ENCODE measurements at regions not wholly inside any gene's neighbourhood (a gene's known extent, or its start where the extent isn't known, plus 50 kb on each side); places are given as distances from the start of the nearest gene placed in this dataset.

DNA sequence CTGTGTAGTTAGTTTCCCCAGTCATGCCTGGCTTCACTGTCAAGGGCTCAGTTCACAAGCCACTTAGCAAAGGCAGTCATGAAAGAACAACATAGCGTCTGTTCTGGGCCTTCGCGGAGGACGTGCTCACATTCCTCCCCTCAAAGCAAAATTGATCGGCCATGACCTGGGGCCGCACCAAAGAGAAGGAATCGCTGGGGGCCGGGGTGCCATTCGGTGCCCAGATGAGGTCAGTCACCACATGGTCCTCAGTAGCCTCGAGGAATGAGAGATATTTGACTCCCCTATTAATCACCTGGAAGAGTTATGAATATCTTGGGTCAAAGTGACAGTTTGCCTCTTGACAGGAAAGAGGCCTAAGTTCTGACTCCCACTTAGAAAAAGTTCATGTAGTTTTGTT lies 251.1 kb upstream of the JUN start:
- Histone ChIP-seq H3K4me2 (ENCODE audit: low read length) (no peak overlapping the region), H3K27ac (ENCODE audit: low read length) (no peak overlapping the region), H4K20me1 (ENCODE audit: insufficient read depth) (no peaks in the 10 kb centered on the region), H3K9me3 (ENCODE audit: low read length) (no peaks in the 10 kb centered on the region), H3K9me2 (ENCODE audit: insufficient read depth, low read length) (no peaks in the 10 kb centered on the region), H3K9ac (ENCODE audit: low read length) (no peak overlapping the region), H3K79me2 (replicated peaks; ENCODE audit: insufficient read depth, low read length) (no peaks in the 10 kb centered on the region), H3K4me3 (ENCODE audit: low read length) (no peak overlapping the region), H2AFZ (ENCODE audit: low read depth, low read length) (no peak overlapping the region), H3K36me3 (ENCODE audit: insufficient read depth, low read length) (no peaks in the 10 kb centered on the region), H3F3A (ENCODE audit: insufficient read depth, low read length, poor library complexity, severe bottlenecking) (no peaks in the 10 kb centered on the region), H3K27me3 (ENCODE audit: insufficient read depth, low read depth, low read length) (no peaks in the 10 kb centered on the region)
- no peak for TF ChIP-seq RAD21 (conservative IDR thresholded peaks at IDR 0.05)
- TF ChIP-seq SMC3 (conservative IDR thresholded peaks at IDR 0.05; ENCODE audit: poor library complexity), result no peak
- no peak for TF ChIP-seq TAF1 (IDR thresholded peaks at IDR 0.05; ENCODE audit: low read depth)
- no peak for TF ChIP-seq EZH2 (IDR thresholded peaks at IDR 0.05; ENCODE audit: borderline replicate concordance, insufficient read depth, low read length, poor library complexity, severe bottlenecking)
- no peak for TF ChIP-seq MXI1 (conservative IDR thresholded peaks at IDR 0.05; ENCODE audit: poor library complexity, severe bottlenecking)
- TF ChIP-seq POLR2AphosphoS5 (IDR thresholded peaks at IDR 0.05), result no peak
- TF ChIP-seq, protein P1, sequence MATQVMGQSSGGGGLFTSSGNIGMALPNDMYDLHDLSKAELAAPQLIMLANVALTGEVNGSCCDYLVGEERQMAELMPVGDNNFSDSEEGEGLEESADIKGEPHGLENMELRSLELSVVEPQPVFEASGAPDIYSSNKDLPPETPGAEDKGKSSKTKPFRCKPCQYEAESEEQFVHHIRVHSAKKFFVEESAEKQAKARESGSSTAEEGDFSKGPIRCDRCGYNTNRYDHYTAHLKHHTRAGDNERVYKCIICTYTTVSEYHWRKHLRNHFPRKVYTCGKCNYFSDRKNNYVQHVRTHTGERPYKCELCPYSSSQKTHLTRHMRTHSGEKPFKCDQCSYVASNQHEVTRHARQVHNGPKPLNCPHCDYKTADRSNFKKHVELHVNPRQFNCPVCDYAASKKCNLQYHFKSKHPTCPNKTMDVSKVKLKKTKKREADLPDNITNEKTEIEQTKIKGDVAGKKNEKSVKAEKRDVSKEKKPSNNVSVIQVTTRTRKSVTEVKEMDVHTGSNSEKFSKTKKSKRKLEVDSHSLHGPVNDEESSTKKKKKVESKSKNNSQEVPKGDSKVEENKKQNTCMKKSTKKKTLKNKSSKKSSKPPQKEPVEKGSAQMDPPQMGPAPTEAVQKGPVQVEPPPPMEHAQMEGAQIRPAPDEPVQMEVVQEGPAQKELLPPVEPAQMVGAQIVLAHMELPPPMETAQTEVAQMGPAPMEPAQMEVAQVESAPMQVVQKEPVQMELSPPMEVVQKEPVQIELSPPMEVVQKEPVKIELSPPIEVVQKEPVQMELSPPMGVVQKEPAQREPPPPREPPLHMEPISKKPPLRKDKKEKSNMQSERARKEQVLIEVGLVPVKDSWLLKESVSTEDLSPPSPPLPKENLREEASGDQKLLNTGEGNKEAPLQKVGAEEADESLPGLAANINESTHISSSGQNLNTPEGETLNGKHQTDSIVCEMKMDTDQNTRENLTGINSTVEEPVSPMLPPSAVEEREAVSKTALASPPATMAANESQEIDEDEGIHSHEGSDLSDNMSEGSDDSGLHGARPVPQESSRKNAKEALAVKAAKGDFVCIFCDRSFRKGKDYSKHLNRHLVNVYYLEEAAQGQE (IDR thresholded peaks at IDR 0.05; ENCODE audit: borderline replicate concordance), result no peak
- TF ChIP-seq CTCF (IDR thresholded peaks at IDR 0.05; ENCODE audit: poor library complexity, severe bottlenecking), result no peak

GRCh38 chr1:59039551-59039950 lies 255.7 kb upstream of the JUN start:
- Histone ChIP-seq H3F3A (ENCODE audit: insufficient read depth, low read length, poor library complexity, severe bottlenecking) (no peaks in the 10 kb centered on the region), H4K20me1 (ENCODE audit: insufficient read depth) (no peaks in the 10 kb centered on the region), H2AFZ (ENCODE audit: low read depth, low read length) (no peak overlapping the region), H3K9ac (ENCODE audit: low read length) (no peak overlapping the region), H3K9me2 (ENCODE audit: insufficient read depth, low read length) (no peaks in the 10 kb centered on the region), H3K9me3 (ENCODE audit: low read length) (no peaks in the 10 kb centered on the region), H3K36me3 (ENCODE audit: insufficient read depth, low read length) (no peaks in the 10 kb centered on the region), H3K4me3 (ENCODE audit: low read length) (no peak overlapping the region), H3K4me2 (ENCODE audit: low read length) (no peak overlapping the region), H3K27me3 (ENCODE audit: insufficient read depth, low read depth, low read length) (no peaks in the 10 kb centered on the region), H3K79me2 (replicated peaks; ENCODE audit: insufficient read depth, low read length) (no peaks in the 10 kb centered on the region), H3K27ac (ENCODE audit: low read length) (no peak overlapping the region)
- no peak for TF ChIP-seq EZH2 (IDR thresholded peaks at IDR 0.05; ENCODE audit: borderline replicate concordance, insufficient read depth, low read length, poor library complexity, severe bottlenecking)
- no peak for TF ChIP-seq SMC3 (conservative IDR thresholded peaks at IDR 0.05; ENCODE audit: poor library complexity)
- no peak for TF ChIP-seq EP300 (conservative IDR thresholded peaks at IDR 0.05; ENCODE audit: poor library complexity, severe bottlenecking)
- no peak for TF ChIP-seq TAF1 (IDR thresholded peaks at IDR 0.05; ENCODE audit: low read depth)
- TF ChIP-seq RAD21 (conservative IDR thresholded peaks at IDR 0.05), result no peak
- TF ChIP-seq, protein P1 (IDR thresholded peaks at IDR 0.05; ENCODE audit: borderline replicate concordance), result no peak
- TF ChIP-seq POLR2AphosphoS5 (IDR thresholded peaks at IDR 0.05), result no peak
- no peak for TF ChIP-seq CTCF (IDR thresholded peaks at IDR 0.05; ENCODE audit: poor library complexity, severe bottlenecking)
- no peak for TF ChIP-seq MXI1 (conservative IDR thresholded peaks at IDR 0.05; ENCODE audit: poor library complexity, severe bottlenecking)
